Prostate gland (tissue), 2 donors: ENCODE measurements at regions not wholly inside any gene's neighbourhood (a gene's known extent, or its start where the extent isn't known, plus 50 kb on each side); places are given as distances from the start of the nearest gene placed in this dataset.

Experiments
- POLR2A ChIP-seq: fragments of 450-650 bp; IDR thresholded peaks from one replicate; pipeline ENCODE4 v1.6.1; 2016; ENCODE audit warnings: antibody characterized with exemption, mild to moderate bottlenecking
- TF ChIP-seq, protein P1 (sequence below), 4 experiments: fragments of 200-600 bp in 2 of 4; fragments of 450-650 bp in 2 of 4; sonication (generic) in 2 of 4; IDR thresholded peaks; 1 replicate in 3 of 4; 2 replicates in 1 of 4; pipeline ENCODE4 v1.5.1; 2016 to 2019; ENCODE audit warnings: antibody characterized with exemption in 4 of 4, mild to moderate bottlenecking in 2 of 4, moderate library complexity in 2 of 4

DNA sequence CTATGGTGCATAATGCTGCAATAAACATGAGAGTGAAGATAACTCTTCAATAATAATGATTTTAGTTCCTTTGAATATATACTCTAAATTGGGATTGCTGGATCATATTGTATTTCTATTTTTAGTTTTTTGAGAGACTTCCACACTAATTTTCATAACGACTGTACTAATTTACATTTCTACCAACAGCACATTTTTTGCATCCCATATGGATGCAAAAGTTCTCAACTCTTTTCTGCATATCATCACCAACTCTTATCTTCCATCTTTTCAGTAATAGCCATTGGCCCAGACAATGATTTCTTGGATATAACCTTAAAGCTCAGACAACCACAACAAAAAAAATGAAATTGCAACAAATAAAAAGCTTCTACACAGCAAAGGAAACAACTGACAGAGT is 1082.4 kb downstream of the CNTNAP5 start:
- no peak for TF ChIP-seq POLR2A
- TF ChIP-seq, protein P1, sequence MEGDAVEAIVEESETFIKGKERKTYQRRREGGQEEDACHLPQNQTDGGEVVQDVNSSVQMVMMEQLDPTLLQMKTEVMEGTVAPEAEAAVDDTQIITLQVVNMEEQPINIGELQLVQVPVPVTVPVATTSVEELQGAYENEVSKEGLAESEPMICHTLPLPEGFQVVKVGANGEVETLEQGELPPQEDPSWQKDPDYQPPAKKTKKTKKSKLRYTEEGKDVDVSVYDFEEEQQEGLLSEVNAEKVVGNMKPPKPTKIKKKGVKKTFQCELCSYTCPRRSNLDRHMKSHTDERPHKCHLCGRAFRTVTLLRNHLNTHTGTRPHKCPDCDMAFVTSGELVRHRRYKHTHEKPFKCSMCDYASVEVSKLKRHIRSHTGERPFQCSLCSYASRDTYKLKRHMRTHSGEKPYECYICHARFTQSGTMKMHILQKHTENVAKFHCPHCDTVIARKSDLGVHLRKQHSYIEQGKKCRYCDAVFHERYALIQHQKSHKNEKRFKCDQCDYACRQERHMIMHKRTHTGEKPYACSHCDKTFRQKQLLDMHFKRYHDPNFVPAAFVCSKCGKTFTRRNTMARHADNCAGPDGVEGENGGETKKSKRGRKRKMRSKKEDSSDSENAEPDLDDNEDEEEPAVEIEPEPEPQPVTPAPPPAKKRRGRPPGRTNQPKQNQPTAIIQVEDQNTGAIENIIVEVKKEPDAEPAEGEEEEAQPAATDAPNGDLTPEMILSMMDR (IDR thresholded peaks at IDR 0.05), result no peak
